Esophagus muscularis mucosa (tissue), 4 donors: ENCODE measurements at regions not wholly inside any gene's neighbourhood (a gene's known extent, or its start where the extent isn't known, plus 50 kb on each side); places are given as distances from the start of the nearest gene placed in this dataset.
A peak's percentile ranks its signal among the peaks of the same experiment; 100 is the strongest.

Experiments used
- DNase-seq: peaks from one replicate; pipeline ENCODE4 v3.0.0-alpha.2; 2017; ENCODE audit errors: extremely low spot score
- H3K27ac ChIP-seq, 4 donors: fragments of 200-600 bp; sonication (generic); replicated peaks in 1 of 4; 1 replicate in 3 of 4; 2 replicates in 1 of 4; pipeline ENCODE4 v1.5.1; 2016 to 2019; ENCODE audit warnings: mild to moderate bottlenecking in 1 of 4
- H3K27me3 ChIP-seq, 4 donors: fragments of 200-600 bp; sonication (generic); one replicate each; pipeline versions ENCODE4 v1.5.1 to v1.6.0; 2016 to 2019
- H3K36me3 ChIP-seq, 4 donors: fragments of 200-600 bp; sonication (generic); one replicate each; pipeline ENCODE4 v1.5.1; 2016 to 2019
- H3K4me1 ChIP-seq, 4 donors: fragments of 200-600 bp; sonication (generic); one replicate each; pipeline ENCODE4 v1.5.1; 2016 to 2019
- H3K4me3 ChIP-seq, 4 donors: fragments of 200-600 bp; sonication (generic); 1 replicate in 2 of 4; 2 replicates in 2 of 4; pipeline ENCODE4 v1.5.1; 2016 to 2019; ENCODE audit warnings: mild to moderate bottlenecking in 4 of 4, moderate library complexity in 1 of 4
- H3K9me3 ChIP-seq, 4 donors: fragments of 200-600 bp; sonication (generic); 1 replicate in 3 of 4; 2 replicates in 1 of 4; pipeline ENCODE4 v1.5.1; 2016 to 2019
- CTCF ChIP-seq, 3 experiments: fragments of 200-600 bp in 2 of 3; fragments of 450-650 bp in 1 of 3; sonication (generic) in 2 of 3; IDR thresholded peaks; one replicate each; pipeline ENCODE4 v1.5.1; 2017 to 2019; ENCODE audit warnings: antibody characterized with exemption in 3 of 3, mild to moderate bottlenecking in 2 of 3, moderate library complexity in 1 of 3
- EP300 ChIP-seq: sonication (generic); formaldehyde crosslinking; IDR thresholded peaks from one replicate; pipeline ENCODE4 v1.6.1; 2017; ENCODE audit warnings: antibody characterized with exemption
- POLR2A ChIP-seq: fragments of 450-650 bp; IDR thresholded peaks from one replicate; pipeline ENCODE4 v1.6.1; 2017; ENCODE audit warnings: antibody characterized with exemption, moderate library complexity, mild to moderate bottlenecking, low read depth
- POLR2AphosphoS5 ChIP-seq, 2 donors: sonication (generic); formaldehyde crosslinking; IDR thresholded peaks; one replicate each; pipeline ENCODE4 v1.6.1; 2017; ENCODE audit warnings: antibody characterized with exemption in 2 of 2
- WGBS: methylation state at CpG from one replicate; pipeline ENCODE4 v1.1.5; 2018; 5-methylcytosine and 5-hydroxymethylcytosine counted together
- intact Hi-C: fragments of 100-400 bp; cut with DNase I; formaldehyde crosslinking; loops from one replicate; pipeline ENCODE4 v1.15.1; 2023

- 20% methylated on average over 4 of the region's 4 CpGs for WGBS
These were observed 166.4 kb upstream of the UBE2E2 start for GRCh38 chr3:23036728-23037127.

GRCh38 chr3:23038471-23038870, 164.7 kb upstream of the UBE2E2 start:
- H3K4me3 ChIP-seq = no peak overlapping the region
- no peaks in the 10 kb centered on the region for H3K36me3 ChIP-seq
- TF ChIP-seq POLR2AphosphoS5 (IDR thresholded peaks at IDR 0.05) = no peak
- no peak for TF ChIP-seq CTCF (IDR thresholded peaks at IDR 0.05)
- no peaks in the 10 kb centered on the region for H3K9me3 ChIP-seq
- H3K27me3 ChIP-seq = no peaks in the 10 kb centered on the region
- no peak for DNase-seq
- intact Hi-C loops = no loop called here
- 44% methylated on average over 2 of the region's 2 CpGs for WGBS
- H3K27ac ChIP-seq = no peak overlapping the region
- peaks cover 3 to 35% (median 11%) of the 10 kb centered on the region in 4 donors for H3K4me1 ChIP-seq

More at GRCh38 chr3:23036728-23037127, 166.4 kb upstream of the UBE2E2 start:
- Histone ChIP-seq H3K27me3 (no peaks in the 10 kb centered on the region), H3K4me3 (no peak overlapping the region), H3K36me3 (no peaks in the 10 kb centered on the region), H3K4me1 (peaks cover 0 to 21% (median 8%) of the 10 kb centered on the region in 4 donors), H3K9me3 (no peaks in the 10 kb centered on the region), H3K27ac (no peak overlapping the region)
- TF ChIP-seq POLR2A (no peak), CTCF (IDR thresholded peaks at IDR 0.05) (no peak), EP300 (no peak), POLR2AphosphoS5 (IDR thresholded peaks at IDR 0.05) (no peak)
- intact Hi-C loops = no loop called here
- DNase-seq = no peak

- H3K27ac ChIP-seq = peak overlapping the region in 2 of 4 donors; percentile 18 to 27
- TF ChIP-seq EP300 = no peak
- TF ChIP-seq CTCF (IDR thresholded peaks at IDR 0.05) = no peak
- TF ChIP-seq POLR2AphosphoS5 (IDR thresholded peaks at IDR 0.05) = no peak
- TF ChIP-seq POLR2A = no peak
- 64% methylated on average over 4 of the region's 4 CpGs for WGBS
- H3K27me3 ChIP-seq = no peaks in the 10 kb centered on the region
- DNase-seq = no peak
- intact Hi-C loops = no loop called here
- no peak overlapping the region for H3K4me3 ChIP-seq
- H3K4me1 ChIP-seq = peaks cover 3 to 31% (median 18%) of the 10 kb centered on the region in 4 donors
- H3K9me3 ChIP-seq = peaks cover 0 to 7% (median 0%) of the 10 kb centered on the region in 4 donors
- no peaks in the 10 kb centered on the region for H3K36me3 ChIP-seq
These were observed 161.0 kb upstream of the UBE2E2 start for GRCh38 chr3:23041918-23042696.

GRCh38 chr3:23044463-23044862, 158.7 kb upstream of the UBE2E2 start:
- Histone ChIP-seq H3K4me1 (peaks cover 3 to 29% (median 14%) of the 10 kb centered on the region in 4 donors), H3K4me3 (no peak overlapping the region), H3K36me3 (no peaks in the 10 kb centered on the region), H3K9me3 (peaks cover 0 to 11% (median 0%) of the 10 kb centered on the region in 4 donors), H3K27me3 (no peaks in the 10 kb centered on the region), H3K27ac (peak overlapping the region; percentile 25 to 54 (median 42))
- TF ChIP-seq POLR2AphosphoS5 (IDR thresholded peaks at IDR 0.05) = no peak
- no peak for TF ChIP-seq CTCF (IDR thresholded peaks at IDR 0.05)
- TF ChIP-seq POLR2A = no peak
- no peak for TF ChIP-seq EP300
- intact Hi-C loops = no loop called here
- no peak for DNase-seq
- WGBS = 100% methylated on average over 1 of the region's 1 CpG
